Thymus (tissue), 11 donors: ENCODE measurements at regions not wholly inside any gene's neighbourhood (a gene's known extent, or its start where the extent isn't known, plus 50 kb on each side); places are given as distances from the start of the nearest gene placed in this dataset.

Experiments
- DNase-seq, 9 donors: peaks; one replicate each; pipeline ENCODE4 v3.0.0-alpha.2; 2013; ENCODE audit warnings: low spot score in 9 of 9, low read depth in 6 of 9, missing footprints in 1 of 9
- H3K27ac ChIP-seq, 2 donors: one replicate each; pipeline ENCODE4 v1.5.1; 2013; ENCODE audit warnings: control low read depth in 1 of 2, low read depth in 1 of 2, low read length in 1 of 2, mild to moderate bottlenecking in 1 of 2, moderate library complexity in 1 of 2
- H3K27me3 ChIP-seq, 2 donors: one replicate each; pipeline ENCODE4 v1.5.1; 2013; ENCODE audit warnings: low read length in 1 of 2; ENCODE audit not compliant: control insufficient read depth in 2 of 2, insufficient read depth in 1 of 2
- H3K36me3 ChIP-seq, 2 donors: one replicate each; pipeline ENCODE4 v1.5.1; 2013; ENCODE audit warnings: low read length in 1 of 2, mild to moderate bottlenecking in 1 of 2, moderate library complexity in 1 of 2; ENCODE audit not compliant: control insufficient read depth in 2 of 2, insufficient read depth in 2 of 2
- H3K4me1 ChIP-seq, 2 donors: one replicate each; pipeline ENCODE4 v1.5.1; 2013; ENCODE audit warnings: low read length in 2 of 2; ENCODE audit not compliant: control insufficient read depth in 2 of 2, insufficient read depth in 2 of 2
- H3K4me3 ChIP-seq, 2 donors: one replicate each; pipeline ENCODE4 v1.5.1; 2013; ENCODE audit warnings: low read length in 2 of 2, control low read depth in 1 of 2, mild to moderate bottlenecking in 1 of 2
- H3K9me3 ChIP-seq, 2 donors: one replicate each; pipeline ENCODE4 v1.5.1; 2013; ENCODE audit warnings: low read length in 1 of 2, mild to moderate bottlenecking in 1 of 2; ENCODE audit not compliant: control insufficient read depth in 2 of 2, insufficient read depth in 1 of 2
- WGBS: extraction: QIAGEN DNeasy Blood & Tissue Kit; methylation state at CpG from one replicate; pipeline ENCODE4 v1.1.7; 2013; 5-methylcytosine and 5-hydroxymethylcytosine counted together
- donor health status: healthy.

DNA sequence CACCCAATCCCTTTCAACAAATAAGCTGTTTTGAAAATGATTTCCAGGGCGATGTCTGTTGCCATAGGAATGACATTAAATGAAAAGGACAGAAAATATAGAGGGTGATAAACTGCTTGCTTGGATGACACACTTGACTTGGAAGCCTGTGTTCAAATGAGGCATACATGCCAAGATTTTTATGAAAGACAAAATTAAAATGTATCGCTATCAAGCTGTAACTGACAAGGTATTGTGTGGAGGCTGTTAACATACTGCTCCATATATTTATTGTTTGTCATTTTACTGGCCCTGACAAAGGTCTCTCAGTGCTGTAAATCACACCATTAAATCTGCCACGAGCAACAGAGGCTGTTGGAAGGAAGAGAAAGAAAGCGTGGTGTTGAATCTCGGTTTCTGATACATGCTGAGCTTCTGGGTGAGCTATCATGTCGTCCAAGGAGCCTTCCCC, 456.2 kb upstream of the SALL1 start:
- H3K4me3 ChIP-seq, result no peak overlapping the region
- no peaks in the 10 kb centered on the region for H3K4me1 ChIP-seq
- no peaks in the 10 kb centered on the region for H3K36me3 ChIP-seq
- no peak overlapping the region for H3K27ac ChIP-seq
- WGBS, result 56% methylated on average over 6 of the region's 6 CpGs
- H3K27me3 ChIP-seq, result no peaks in the 10 kb centered on the region
- no peak for DNase-seq
- H3K9me3 ChIP-seq, result no peaks in the 10 kb centered on the region

DNA sequence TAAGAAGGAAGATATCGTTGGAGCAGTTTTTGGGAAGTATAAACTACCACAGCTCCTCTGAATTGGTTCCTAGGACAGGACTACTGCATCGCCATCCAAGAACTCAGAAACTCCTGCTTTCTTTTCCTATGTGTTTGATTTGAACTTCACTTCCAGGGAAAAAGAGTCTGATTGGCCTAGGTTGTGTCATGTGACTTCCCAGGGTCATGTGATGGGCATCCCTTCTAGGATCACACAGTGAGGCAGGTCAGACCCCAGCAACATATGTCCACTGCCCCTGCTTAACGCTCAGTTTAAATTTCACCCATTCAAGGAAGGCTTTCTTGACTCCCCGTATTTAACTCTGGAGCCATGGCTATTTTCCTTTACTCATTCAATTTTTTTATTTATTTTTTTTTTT, 445.2 kb upstream of the SALL1 start:
- Histone ChIP-seq H3K4me1 (no peaks in the 10 kb centered on the region), H3K27ac (no peak overlapping the region), H3K27me3 (no peaks in the 10 kb centered on the region), H3K9me3 (no peaks in the 10 kb centered on the region), H3K4me3 (no peak overlapping the region), H3K36me3 (no peaks in the 10 kb centered on the region)
- WGBS, result 95% methylated on average over 4 of the region's 4 CpGs
- no peak for DNase-seq

DNA sequence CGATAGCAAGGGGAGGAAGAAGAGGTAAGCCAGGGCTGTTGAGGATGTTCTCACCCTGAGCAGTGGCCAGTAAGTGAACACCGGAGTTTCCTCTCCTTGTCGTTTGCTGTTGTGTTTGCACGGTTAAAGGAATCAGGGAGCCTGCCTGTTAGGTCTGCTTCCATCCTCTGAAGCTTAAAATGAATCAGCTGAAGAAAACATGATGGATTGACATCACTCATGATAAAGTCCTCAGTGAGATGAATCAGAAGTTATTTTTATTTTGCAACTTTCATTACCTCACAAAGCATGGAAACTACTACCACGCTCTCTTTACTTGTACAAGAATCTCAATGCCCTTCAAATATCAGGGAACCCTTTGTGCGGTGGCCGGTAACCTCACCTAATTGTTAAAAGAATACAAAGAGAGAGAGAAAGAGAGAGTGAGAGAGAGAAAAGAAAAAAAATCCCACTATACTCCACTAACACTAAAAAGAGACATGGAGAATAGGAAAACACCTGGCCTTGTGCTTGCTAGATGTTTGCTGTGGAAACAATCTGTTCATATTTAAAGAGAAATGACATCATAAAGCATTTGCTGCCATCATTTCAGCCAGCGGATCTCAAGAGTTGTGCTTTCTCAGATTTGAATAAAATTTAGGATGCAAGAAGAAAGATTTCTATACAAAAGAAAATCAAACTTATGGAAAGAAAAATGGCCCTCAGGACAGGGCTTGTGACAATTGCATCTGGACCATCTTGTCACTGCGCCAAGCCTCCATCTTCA, 441.6 kb upstream of the SALL1 start:
- WGBS, result 60% methylated on average over 9 of the region's 9 CpGs
- no peak for DNase-seq

DNA sequence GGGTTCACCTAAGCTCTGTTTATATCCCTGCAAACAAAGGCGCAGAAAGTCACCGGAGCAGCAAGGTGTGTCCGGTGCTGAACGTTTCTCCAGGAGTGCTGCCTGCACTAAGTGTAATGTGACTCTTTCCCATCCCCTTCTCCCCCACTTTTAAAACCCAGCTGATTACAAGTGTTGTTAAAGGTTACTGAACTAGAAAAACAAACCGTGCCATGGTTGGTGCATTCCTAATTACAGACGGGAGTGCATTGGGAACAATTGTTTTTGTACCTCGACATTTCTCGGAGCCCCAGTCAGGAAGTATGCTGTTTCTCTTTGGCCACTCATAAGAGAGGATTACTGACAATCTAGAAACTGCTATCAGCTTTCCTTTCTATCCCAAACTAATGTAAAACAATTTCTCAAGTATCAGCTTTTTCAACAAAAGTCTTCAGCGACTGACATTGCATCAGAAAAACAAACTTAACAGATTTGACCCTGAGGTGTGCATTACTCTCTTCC, 441.0 kb upstream of the SALL1 start:
- H3K27ac ChIP-seq, result no peak overlapping the region
- no peaks in the 10 kb centered on the region for H3K9me3 ChIP-seq
- no peaks in the 10 kb centered on the region for H3K27me3 ChIP-seq
- H3K4me3 ChIP-seq, result no peak overlapping the region
- H3K4me1 ChIP-seq, result no peaks in the 10 kb centered on the region
- WGBS, result 25% methylated on average over 9 of the region's 9 CpGs
- no peaks in the 10 kb centered on the region for H3K36me3 ChIP-seq
- no peak for DNase-seq

More for the DNA sequence above, 441.6 kb upstream of the SALL1 start:
- Histone ChIP-seq H3K27me3 (no peaks in the 10 kb centered on the region), H3K36me3 (no peaks in the 10 kb centered on the region), H3K9me3 (no peaks in the 10 kb centered on the region), H3K4me1 (no peaks in the 10 kb centered on the region), H3K27ac (no peak overlapping the region), H3K4me3 (no peak overlapping the region)

DNA sequence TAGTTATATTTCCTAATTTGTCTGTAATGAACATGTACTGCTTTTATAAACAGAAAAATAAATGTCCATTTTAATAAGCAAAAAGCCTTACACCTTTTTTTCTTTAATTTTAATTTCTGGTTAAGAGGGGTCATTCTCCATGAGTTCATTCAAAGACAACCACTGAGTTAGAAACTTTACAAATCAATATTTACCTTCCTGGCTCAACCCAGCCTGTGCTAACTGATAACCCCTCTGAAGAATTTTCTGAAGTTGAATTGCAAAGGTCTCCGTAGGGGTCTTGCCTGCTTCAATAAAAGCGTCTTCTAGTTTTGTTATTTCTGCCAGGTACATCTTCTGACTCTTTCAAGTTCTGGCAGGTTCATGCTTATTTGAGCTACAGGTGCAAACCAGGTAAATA, 440.4 kb upstream of the SALL1 start:
- no peaks in the 10 kb centered on the region for H3K27me3 ChIP-seq
- 11% methylated on average over 2 of the region's 2 CpGs for WGBS
- no peak overlapping the region for H3K4me3 ChIP-seq
- H3K4me1 ChIP-seq, result no peaks in the 10 kb centered on the region
- H3K36me3 ChIP-seq, result no peaks in the 10 kb centered on the region
- no peak for DNase-seq
- H3K9me3 ChIP-seq, result no peaks in the 10 kb centered on the region
- H3K27ac ChIP-seq, result no peak overlapping the region

DNA sequence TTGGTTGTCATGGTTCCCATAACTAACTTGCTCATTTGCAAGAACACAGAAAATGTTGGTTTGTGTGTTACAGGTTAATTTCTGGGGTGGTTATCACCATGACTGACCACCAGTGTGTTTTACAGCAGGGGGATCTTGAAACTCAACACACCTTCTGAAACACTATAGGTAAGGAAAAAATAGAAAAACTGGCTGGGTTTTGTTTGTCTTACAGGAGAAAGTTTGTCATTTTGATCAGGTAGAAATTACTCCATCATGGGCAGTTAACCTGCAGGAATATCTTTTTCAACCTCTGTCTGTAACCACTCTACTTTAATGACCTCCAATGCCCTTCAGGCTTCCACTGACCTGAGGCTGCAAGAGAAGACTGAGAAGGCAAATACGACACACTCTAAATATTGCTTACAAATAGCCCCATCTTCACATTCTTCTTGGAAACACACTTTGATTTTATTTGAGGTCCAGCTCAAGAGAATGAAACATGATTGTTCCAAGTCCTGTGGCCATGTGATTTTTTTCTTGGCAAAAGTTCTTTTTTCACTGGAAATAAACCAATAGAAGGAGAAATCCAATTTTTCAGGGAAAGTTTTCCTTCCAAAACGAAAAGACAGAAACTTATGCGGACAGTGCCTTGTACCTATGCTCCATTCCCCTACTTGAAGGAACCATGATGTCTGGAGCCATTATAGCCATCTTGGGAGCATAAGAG, 428.7 kb upstream of the SALL1 start:
- no peaks in the 10 kb centered on the region for H3K36me3 ChIP-seq
- H3K9me3 ChIP-seq, result no peaks in the 10 kb centered on the region
- no peak overlapping the region for H3K4me3 ChIP-seq
- no peak for DNase-seq
- no peaks in the 10 kb centered on the region for H3K4me1 ChIP-seq
- H3K27me3 ChIP-seq, result no peaks in the 10 kb centered on the region
- no peak overlapping the region for H3K27ac ChIP-seq
- 88% methylated on average over 3 of the region's 3 CpGs for WGBS

DNA sequence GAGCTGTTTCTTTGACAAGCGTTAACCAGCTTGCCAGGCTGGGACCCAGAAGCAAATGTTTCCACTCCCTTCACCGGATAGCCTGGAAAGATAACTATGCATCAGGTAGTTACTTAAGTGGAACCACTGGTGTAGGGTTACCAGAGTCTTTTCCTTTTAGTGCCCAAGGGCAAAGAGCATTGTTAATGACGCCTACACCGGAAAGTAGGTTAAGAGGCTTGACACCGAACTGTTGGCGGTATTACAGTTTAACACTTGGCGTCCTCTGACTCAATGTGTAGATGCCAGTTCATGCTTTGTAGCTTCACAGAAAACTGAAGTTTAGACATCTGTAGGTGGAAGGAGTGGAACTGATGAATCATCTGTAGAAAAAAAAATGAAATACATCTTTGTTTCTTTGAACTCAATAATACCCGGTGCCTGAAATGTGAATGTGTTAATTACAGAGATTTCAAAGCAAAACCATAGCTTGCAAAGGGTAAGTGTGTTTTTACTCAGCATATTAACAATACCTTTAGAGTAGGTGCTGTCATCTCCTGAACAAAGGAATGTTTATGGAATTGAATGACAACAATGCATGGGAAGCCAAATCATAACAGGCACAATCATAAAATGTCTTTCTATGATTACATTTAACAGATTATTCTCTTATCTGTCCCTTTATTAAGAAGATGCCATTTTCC, 426.7 kb upstream of the SALL1 start:
- Histone ChIP-seq H3K27me3 (no peaks in the 10 kb centered on the region), H3K36me3 (no peaks in the 10 kb centered on the region), H3K4me1 (no peaks in the 10 kb centered on the region), H3K9me3 (no peaks in the 10 kb centered on the region), H3K4me3 (no peak overlapping the region), H3K27ac (no peak overlapping the region)
- 29% methylated on average over 8 of the region's 8 CpGs for WGBS
- DNase-seq, result no peak

DNA sequence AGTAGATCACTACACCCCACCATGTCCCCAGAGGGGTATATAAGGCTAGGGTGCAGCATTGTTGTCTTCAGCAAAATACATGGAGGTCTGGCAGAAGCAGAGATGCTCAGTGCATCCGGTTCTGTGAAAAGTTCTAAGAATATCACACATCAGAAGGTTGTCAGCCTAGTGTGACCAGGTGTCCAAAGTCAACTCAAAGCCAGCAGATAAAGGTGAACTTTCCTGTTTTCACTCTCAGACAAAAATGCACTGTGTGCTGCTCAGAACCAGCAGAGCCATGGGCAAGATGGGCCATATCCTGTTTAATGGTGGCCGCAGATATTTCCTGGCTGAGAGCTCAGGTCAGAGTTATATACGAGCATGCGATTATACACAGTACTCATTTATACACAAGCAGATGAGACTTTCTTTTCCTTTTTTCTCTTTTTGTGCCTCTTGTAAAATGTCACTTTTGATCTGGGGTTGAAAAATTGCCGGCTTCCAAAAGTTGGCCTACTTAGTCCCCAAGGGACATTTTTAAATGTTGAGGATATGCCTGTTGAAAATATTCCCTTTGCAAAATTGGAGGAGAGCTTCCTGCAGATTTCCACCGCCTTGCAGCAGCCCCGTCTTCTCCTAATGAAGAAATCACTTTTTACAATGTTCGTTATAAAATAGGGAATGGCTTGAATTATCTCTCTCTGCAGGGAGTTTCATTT, 425.6 kb upstream of the SALL1 start:
- H3K36me3 ChIP-seq, result no peaks in the 10 kb centered on the region
- DNase-seq, result no peak
- no peaks in the 10 kb centered on the region for H3K9me3 ChIP-seq
- WGBS, result 90% methylated on average over 8 of the region's 8 CpGs
- no peak overlapping the region for H3K27ac ChIP-seq
- H3K27me3 ChIP-seq, result no peaks in the 10 kb centered on the region
- H3K4me3 ChIP-seq, result no peak overlapping the region
- H3K4me1 ChIP-seq, result no peaks in the 10 kb centered on the region
